NCI-H2227 (cell line): ENCODE measurements at regions not wholly inside any gene's neighbourhood (a gene's known extent, or its start where the extent isn't known, plus 50 kb on each side); places are given as distances from the start of the nearest gene placed in this dataset.
A peak's percentile ranks its signal among the peaks of the same experiment; 100 is the strongest.
"Not testable (repeated sequence)": the region's sequence is repeated elsewhere in the genome, so short reads cannot be mapped to it uniquely, and the experiment has no call there.

Source experiments
- DNase-seq: peaks from one replicate; lab custom pipeline; 2025; ENCODE audit not compliant: unreplicated experiment; lab: John Stamatoyannopoulos, UW

GRCh38 chr20:12068121-12068520 lies 150.4 kb downstream of the BTBD3 start:
- DNase-seq, result no peak

- DNase-seq, result no peak
These were observed 151.5 kb downstream of the BTBD3 start for GRCh38 chr20:12069181-12069580.

- no peak for DNase-seq
These were observed 154.7 kb downstream of the BTBD3 start for GRCh38 chr20:12072221-12072953.

DNA sequence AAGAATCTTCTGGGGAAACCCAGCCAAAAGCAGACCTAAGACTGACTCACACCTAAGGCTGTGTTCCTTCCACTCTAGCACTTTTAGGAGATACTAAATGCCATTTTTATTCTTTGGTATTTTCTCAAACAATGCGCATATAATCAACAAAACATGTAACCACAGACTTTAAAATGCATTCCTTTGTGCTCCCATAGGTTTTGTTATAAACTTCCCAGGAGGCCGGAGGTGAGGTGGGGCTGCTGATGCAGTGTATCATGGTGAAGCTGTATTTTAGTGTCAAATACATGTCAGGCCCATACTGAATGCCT lies 155.2 kb downstream of the BTBD3 start:
- DNase-seq, result no peak

DNA sequence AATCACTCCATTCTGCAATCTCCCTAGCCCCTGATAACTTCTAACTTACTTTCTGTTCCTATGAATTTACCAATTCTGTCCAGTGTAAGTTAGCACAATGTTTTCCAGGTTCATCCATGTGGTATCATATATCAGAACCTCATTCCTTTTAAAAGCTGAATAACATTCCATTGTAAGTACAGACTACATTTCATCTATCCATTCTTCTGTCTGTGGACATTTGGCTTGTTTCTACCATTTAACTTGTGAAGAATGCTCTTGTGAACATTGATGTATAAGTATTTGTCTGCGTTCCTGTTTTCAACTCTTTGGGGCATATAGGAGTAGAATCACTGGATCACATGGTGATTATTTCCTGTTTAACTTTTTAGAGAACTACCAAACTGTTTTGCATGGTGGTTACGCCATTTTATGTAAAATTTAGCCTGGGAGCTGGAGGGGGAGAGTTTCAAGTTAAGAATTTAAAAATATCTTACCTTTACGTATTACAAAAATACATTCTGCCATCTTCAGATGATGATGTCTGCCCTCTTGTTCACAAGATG lies 156.5 kb downstream of the BTBD3 start:
- no peak for DNase-seq

GRCh38 chr20:12076200-12076599 lies 158.5 kb downstream of the BTBD3 start:
- DNase-seq, result no peak

DNA sequence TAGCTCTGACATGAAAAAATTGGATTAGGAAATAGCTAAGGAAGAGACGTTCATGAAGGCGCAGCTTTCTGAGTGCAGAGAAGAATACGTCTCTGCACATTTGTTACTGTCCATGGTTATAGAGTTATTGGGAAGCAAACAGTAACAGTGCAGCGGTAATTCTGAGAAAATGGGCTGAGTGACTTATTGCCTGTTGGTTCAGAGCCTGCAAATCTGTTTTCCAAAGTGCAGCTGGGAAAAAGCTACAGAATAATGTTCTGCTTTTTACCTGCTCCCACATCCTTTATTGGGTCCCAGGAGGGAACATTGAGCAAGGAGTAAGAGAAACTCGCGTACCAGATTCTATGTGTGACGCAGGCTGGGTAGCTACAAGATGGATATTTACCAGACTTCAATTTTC lies 160.2 kb downstream of the BTBD3 start:
- no peak for DNase-seq

DNA sequence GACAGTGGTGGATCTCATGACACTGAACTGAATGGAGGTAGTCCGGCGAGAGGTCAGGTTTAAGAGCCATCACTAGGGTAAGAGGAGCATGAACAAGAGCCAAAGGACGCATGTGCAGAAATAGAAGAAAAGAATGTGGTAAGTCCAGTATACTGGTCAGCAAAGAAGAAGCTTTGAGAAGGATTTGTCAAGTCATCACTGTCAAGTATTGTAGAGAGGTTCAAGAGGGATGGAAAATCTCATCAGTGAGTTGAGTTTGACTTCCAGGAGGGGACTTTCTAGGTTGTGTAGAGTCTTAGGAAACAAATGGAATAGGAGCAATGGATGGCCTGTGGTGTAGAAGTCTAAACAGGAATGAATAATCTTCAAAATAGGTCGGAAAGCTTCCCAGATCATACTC lies 161.8 kb downstream of the BTBD3 start:
- no peak for DNase-seq

- no peak for DNase-seq
These were observed 165.6 kb downstream of the BTBD3 start for GRCh38 chr20:12083269-12083668.

GRCh38 chr20:12084482-12084881 lies 166.8 kb downstream of the BTBD3 start:
- no peak for DNase-seq

DNA sequence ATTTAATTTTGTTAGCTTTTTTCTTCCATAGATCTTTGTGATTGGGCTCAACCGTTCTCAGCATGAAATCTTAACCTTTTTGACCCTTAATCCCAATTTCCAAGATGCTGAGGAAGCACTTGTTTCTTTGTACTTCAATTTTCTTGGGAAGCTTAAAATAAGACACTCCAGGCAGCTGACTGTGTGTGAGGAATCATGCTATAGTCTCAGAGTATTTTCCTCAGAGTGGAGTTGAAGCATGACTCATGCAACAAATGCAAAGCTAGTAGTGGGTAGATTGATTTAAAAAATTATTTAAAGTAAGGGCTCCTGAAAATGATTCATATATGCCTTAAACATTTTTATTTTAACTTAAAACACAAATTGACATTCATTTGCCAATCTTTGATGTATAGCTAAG lies 168.7 kb downstream of the BTBD3 start:
- peak; percentile 2 for DNase-seq

- no peak for DNase-seq
These were observed 173.2 kb downstream of the BTBD3 start for GRCh38 chr20:12090920-12091319.

DNA sequence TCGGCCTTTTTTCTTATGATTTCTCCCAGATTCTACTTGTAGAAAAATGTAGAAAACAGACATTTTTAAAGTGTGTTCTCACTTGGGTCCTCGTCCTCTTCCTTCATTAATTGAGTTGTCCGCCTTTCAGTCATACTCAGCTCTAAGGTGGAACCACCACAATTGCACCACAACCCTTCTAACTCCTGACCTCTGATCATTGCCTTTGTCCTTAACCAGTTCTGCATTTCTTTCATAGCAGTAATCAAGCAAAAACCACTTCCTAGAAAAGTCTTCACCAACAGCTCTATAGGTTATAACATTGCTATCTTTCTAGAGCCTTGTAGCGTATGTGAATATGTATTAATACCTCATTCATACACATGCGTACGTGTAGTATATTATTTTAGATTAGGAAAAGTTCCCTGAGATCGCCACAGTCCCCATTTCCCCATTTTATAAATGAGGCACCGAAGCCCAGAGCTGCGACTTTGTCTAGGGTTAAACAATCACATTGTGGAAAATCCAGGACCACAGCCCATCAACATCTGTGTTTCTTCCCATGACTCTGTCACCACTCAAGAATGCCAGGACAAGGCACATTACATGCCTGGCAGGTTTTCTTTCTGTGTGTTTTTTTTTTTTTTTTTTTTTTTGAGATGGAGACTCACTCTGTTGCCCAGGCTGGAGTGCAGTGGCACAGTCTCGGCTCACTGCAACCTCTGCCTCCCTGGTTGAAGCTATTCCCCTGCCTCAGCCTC lies 175.5 kb downstream of the BTBD3 start:
- no peak for DNase-seq

- not testable (repeated sequence) for DNase-seq
These were observed 176.1 kb downstream of the BTBD3 start for GRCh38 chr20:12093797-12094190.

GRCh38 chr20:12095180-12095920 lies 177.7 kb downstream of the BTBD3 start:
- no peak for DNase-seq

- no peak for DNase-seq
These were observed 180.7 kb downstream of the BTBD3 start for GRCh38 chr20:12098421-12098820.

GRCh38 chr20:12108846-12109245 lies 191.2 kb downstream of the BTBD3 start:
- no peak for DNase-seq

DNA sequence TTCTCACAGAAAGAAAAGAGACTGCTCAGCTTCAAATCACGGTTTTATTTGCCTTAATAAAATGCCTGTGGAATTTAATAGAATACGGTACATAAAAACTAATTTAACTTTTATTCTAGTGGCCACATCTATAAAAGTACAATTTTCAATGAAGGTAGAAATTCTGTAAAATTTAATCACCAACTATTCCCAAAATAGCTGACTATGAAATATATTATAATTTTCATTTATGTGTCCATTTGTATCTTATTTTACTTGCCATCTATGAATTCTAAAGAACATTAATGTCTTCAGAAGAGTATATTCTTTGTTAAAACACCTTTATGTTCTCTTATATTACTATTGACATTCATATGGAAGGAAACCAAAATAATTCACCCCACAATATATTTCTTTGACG lies 192.6 kb downstream of the BTBD3 start:
- DNase-seq, result no peak

- DNase-seq, result no peak
These were observed 193.0 kb downstream of the BTBD3 start for GRCh38 chr20:12110711-12111110.

- DNase-seq, result no peak
These were observed 193.9 kb downstream of the BTBD3 start for GRCh38 chr20:12111431-12112088.

- DNase-seq, result no peak
These were observed 194.4 kb downstream of the BTBD3 start for GRCh38 chr20:12112089-12112474.
